ENCODE measurements at regions not wholly inside any gene's neighbourhood (a gene's known extent, or its start where the extent isn't known, plus 50 kb on each side); places are given as distances from the start of the nearest gene placed in this dataset.

DNA sequence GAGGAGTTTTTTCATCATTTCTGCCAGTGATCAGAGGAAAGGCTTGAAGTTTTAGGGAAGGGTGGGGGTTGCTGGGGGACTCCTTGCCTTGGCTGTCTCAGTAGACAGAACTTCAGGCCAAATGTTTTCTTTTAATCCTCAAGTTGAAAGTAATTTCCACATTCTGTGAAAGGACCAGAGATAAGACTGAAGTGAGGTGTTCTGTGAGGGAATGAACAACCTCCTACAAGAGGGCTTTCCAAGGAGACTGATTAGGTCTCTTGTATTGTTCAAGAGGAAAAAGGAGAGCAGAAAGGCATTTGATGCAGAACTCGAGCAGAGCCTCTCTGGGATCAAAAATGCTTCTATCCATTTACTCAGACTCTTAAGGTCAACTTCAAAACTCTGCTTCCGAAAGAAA lies 282.1 kb upstream of the ATP10B start:
- no peak for DNase-seq (ENCODE audit: low read depth)

DNA sequence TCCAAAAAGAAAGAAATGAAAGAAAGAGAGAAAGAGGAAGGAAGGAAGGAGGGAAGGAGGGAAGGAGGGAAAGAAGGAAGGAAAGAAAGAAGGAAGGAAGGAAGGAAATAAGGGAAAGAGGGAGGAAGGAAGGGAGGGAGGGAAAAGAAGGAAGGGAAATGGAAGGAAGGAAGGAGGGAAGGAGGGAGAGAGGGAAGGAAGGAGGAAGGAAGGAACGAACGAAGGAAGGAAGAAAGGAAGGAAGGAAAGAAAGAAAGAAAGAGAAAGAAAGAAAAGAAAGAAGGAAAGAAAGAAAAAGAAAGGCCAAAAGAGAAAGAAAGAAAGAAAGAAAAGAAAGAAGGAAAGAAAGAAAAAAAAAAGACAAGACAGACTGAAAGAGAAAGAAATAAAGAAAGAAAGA lies 263.9 kb upstream of the ATP10B start:
- no peak for DNase-seq (ENCODE audit: low read depth)

DNA sequence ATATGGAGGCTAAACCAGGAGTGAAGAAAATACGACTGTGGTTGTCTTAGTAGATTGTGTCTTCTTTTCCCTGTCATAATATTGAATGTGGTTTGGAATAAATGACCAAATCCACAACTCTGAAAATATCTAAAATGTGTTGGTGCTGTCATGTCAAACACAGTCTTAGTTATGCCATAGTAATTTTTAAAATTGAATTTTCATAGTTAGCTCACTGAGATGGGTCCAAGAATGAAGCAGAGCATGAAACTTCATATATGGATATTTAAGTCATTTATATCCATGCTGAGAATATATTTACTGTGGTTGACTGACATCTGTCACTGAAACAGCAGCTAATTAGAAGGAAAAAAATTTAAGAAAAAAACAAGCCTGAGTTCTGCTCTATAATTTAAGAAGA lies 260.4 kb upstream of the ATP10B start:
- no peak for DNase-seq (ENCODE audit: low read depth)

DNA sequence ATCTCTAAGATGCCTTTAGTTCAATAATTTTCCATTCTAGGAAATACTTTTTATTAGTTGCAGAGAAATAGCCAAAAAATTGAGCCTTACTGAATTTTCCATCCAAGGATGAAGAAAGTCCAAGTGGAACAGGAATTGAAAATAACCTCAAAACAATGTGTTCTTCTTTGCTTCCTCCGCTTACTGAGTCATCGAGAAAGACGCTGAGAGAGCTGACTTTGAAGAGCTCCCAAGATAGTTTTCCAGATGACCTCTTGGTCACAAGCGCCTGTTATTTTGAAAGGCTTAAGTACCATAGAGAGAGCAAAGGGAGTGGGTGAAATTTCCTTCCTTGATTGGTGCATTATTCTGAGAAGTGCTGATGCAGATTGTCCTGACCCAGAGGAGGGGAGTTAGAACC lies 253.5 kb upstream of the ATP10B start:
- DNase-seq (ENCODE audit: low read depth): peak; percentile 65

DNA sequence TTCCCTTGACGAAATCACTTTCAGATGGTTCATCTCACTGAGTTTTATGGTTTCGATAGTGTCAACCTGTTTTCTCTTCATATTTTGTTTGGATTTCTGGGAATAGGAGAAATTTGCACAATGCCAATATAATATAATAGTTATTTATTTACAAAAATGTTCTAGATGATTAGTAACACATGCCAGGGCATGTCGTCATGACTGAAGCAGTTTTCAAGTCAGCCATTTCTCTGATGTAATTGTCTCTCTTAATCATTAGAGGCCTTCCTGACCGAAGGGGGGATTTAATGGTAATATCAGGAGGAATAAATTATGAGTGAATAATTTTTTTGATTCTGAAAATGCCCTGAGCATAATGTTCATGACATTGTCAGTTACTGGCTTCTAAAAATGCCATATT lies 246.5 kb upstream of the ATP10B start:
- DNase-seq (ENCODE audit: low read depth): no peak

DNA sequence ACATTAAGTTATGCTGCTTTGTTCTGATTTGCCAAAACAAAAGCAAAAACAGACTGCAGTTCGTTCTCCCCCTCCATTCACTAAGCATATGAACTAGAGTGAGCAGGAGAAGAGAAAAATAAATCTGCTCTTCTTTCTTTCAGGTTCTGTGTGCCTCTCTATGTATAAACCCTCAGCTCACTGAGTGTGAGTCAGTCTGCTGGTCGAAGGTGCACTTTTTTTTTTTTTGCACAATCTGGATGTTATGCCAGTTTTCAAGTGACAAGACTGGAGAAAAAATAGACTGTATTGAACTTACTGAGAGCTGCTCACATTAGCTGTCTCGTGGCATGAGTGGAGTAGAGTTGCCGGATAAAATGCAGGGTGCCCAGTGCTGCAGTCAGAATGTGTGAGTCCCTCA lies 244.6 kb upstream of the ATP10B start:
- DNase-seq (ENCODE audit: low read depth): peak; percentile 50

DNA sequence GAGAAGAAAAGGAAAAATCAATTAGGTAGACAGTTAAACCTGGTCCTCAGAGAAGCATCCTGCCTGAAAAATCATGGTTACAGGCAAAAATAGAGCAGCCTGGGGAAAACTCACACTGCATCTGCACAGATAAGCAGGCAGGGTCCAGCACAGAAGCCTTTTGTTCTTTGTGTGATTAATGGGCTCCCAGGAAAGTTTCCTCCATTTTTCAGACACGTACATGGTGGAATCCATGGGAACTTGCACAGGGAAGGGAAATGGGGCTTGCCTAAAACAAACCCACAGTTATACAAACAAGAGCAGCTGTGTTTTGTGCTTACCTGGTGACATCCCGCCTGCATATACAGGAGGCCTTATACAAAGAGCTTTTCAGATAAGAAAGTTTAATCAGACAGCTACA lies 243.9 kb upstream of the ATP10B start:
- peak; percentile 48 for DNase-seq (ENCODE audit: low read depth)

DNA sequence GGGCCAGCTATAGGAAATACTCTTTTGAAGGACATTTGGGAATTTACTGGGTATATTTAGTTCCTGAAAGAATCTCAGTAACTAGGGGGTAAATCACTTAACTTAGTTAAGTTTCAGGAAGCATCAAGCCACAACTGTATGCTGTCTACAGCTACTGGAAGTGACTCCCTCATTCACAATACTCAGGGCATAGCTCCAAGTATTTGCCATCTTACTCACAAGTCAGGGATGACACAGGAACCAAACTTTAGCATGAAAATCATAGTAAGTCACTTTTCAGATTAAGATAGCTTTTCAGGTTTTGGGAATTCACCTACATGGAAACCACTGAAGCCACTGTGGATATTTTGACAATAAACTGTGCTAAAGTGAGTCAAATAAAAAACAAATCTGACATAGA lies 242.4 kb upstream of the ATP10B start:
- peak; percentile 74 for DNase-seq (ENCODE audit: low read depth)

DNA sequence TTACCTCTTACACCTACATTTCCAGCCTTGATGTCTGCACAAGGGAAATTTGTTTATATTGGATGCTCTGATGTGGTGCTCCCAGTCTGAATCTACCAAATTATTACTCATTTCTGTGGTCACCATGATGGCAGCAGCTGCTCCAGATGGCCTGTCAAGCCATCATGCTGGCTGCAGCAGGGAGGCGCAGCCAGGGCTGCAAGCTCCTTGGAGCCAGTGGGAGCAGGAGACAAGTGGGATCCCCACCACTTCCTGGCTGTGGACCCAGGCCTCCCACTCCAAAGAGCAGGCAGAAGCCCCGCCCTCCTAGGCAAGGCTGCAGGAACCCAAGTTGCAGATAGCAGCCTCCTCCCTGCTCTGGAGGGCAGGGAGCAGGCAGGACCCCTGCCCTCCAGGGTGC lies 241.1 kb upstream of the ATP10B start:
- DNase-seq (ENCODE audit: low read depth): peak; percentile 81

DNA sequence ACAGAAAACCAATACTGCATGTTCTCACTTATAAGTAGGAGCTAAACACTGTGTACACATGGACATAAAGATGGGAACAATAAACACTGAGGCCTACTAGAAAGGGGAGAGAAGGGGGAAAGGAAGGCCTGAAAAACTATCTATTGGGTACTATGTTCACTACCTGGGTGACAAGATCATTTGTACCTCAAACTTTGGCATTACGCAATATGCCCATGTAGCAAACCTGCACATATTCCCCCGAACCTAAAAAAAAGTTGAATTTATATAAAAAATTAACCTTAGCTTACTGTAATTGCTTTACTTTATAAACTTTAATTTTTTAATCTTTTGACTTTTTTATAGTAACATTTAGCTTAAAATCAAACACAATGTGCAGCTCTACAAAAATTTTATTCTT lies 237.6 kb upstream of the ATP10B start:
- DNase-seq (ENCODE audit: low read depth): no peak

DNA sequence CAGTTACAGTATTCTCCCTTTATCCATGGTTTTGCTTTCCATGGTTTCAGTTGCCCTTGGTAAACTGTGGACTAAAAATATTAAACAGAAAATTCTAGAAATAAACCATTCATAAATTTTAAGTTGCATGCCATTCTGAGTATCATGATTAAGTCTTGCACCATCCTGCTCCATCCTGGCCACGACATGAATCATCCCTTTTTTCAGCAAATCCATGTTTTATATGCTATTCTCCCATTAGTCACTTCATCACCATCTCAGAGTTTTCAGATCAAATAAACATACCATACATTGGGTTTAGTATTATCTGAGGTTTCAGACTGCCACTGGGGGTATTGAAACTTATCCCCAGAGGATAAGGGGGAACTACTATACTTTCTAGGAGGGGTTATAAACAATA lies 234.4 kb upstream of the ATP10B start:
- DNase-seq (ENCODE audit: low read depth): peak; percentile 67

DNA sequence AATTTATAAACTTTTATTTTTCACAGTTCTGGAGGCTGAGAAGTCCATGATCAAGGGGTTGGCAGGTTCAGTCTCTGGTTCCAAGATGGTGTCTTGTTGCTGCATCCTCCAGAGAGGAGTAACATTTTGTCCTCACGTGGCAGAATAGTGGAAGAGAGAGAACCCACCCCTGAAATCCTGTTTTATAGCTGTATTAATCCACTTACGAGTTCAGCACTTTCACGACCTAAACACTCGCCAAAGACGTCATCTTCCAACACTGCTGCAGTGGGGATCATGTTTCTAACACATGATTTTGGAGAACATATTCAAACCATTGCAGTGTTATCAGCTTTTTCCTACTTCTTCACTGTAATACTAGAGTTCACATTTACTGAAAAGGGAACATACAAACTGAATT lies 233.0 kb upstream of the ATP10B start:
- DNase-seq (ENCODE audit: low read depth): no peak

DNA sequence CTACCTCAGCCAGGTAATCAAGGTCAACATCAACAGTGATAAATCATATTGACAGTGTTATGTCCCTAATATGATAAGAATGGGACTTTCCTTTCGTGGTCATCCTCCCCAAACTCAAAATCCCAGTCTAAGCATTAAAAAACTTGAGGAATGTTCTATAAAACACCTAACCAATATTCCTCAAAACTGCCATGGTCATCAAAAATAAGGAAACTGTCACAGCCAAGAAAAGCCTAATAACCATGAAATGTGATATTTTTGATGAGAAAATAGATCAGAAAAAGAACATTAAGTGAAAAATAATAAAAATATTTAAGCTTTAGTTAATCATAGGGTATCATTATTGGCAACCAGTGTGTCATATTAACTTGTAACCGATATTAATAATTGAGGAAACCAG lies 232.1 kb upstream of the ATP10B start:
- no peak for DNase-seq (ENCODE audit: low read depth)

DNA sequence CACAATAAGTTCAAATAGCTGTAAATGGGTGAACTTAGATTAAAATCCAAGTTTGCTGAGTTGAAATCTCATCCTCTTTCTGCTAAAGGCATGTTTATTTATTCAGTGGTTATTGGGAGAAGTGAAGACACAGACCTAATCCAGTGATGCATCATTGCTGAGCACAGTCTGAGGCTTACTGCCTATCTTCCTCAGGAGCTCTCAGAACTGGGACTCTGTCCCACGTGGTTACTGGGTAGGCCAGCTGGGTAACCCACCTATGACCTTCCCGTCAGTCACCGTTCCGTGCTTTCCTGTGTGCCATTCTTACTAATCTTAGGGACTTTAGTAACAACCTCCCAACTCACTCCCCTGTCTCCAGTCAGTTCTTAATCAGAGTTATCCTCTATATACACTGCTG lies 226.8 kb upstream of the ATP10B start:
- peak; percentile 21 for DNase-seq (ENCODE audit: low read depth)

DNA sequence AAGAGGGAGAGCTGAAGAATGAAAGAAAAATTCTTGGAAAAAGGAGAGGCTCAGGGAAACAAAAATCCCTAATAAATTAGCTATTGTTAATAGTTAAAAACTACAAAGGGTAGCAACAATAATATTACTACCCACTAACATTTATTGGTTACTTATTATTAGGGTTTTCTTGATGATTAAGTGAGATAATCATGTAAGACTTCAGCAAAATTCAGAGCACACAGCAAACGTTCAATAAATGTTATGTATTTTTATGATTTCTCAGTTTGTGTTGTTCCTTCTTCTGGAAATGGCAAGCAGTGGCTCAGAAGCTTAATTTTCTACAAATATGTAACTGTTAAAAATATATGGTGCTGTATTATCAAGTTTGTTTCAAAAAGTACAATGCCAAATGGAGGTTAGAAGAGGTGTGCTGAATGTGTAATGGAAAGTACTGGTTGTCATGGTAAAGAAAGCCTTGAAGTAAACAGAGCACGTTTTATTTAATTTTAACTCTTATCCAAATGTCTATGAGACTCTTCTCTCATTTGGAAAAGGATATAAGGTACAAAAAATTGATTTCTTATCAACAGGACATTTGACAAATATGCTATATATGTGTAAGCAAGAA lies 226.0 kb upstream of the ATP10B start:
- DNase-seq (ENCODE audit: low read depth): no peak

DNA sequence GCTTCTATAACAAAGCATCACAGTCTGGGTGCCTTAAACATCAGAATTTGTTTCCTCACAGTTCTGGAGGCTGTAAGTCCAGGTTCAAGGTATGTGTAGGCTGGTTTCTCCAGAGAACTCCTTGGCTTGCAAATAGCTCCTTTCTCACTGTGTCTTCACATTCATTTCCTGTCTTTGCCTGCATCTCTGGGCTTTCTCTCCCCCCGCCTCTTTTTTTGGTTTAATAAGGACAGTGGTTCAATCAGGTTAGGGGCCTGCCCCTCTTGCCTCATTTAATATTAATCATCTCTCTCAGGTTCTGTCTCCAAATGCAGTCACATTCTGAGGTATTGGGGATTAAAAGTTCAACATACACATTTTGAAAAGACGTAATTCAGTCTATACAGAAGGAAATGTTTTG lies 225.5 kb upstream of the ATP10B start:
- DNase-seq (ENCODE audit: low read depth): no peak

DNA sequence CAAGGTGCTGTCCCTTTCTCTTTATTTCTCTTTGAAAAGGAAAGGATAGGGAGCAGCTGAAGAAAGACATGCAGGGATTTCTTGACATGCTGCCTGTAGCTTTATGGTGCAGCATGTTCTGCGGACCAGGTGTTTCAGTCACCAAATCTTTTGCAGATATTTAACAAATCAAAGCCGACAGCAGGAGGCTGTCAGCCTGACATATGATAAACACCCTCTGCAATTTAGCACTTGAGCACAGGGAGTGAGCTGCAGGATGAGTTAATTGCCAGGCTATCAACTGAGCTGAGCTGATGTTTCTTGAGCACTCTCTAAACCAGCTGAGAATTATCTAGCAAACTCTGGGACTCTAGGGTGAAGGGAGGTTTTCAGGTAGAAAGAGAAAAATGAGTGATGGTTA lies 212.8 kb upstream of the ATP10B start:
- no peak for DNase-seq (ENCODE audit: low read depth)

DNA sequence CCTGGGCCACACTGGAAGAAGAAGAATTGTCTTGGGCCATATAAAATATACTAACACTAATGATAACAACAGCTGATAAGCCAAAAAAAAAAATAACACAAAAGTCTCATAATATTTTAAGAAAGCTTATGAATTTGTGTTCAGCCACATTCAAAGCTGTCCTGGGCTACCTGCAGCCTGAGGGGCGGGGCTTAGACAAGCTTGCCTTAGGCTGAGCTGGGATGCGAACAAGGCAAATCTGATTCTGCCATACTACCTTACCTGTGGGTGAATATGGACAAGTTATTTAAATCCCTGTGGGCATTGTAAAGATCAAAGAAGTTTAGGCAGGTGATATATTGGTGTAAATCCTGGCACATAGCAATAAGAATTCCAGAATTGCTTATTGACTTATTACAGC lies 212.3 kb upstream of the ATP10B start:
- DNase-seq (ENCODE audit: low read depth): no peak

DNA sequence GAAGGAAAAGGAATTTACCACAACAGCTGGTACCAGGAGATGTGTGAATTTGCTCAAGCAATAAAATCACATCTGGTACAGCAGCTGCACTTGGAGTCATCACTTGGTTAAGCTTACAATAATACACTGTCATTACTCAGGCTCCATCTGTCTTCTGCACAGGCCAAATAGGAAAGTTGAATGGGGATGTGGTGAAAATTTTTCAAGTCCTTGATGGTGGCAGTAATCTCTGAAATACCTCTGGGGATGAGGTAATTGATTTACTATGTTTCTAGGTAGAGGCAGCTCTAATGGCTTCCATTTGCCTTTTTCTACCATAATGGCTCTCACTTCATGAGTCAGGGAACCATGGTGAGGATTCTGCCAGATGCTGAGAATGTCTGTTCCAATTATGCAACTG lies 206.8 kb upstream of the ATP10B start:
- DNase-seq (ENCODE audit: low read depth): peak; percentile 1

DNA sequence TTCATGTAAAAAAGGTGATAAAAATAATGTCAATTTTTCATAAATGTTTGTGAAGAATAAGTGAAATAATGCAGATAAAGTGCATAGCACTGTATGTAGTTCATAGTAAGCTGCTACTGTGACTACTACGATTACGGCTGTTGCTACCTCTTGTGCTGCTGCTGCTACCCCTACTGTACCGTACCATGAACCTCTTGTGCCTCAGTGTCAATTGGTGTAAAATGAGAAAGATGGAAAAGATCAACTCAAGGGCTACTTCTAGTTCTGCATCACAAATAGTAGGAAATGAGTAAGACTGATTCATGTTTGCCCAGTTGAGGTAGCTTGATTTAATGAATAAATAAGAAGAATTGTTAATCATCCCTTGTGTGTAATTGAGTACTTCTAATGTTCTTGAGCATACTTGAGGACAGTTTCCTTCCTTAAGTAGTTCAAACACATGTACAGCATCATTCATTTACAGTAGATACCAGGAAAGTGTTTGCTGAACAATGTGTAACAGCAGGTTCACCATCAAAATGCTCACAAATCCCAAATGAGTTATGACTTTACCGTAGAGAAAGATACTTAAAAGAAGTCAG lies 200.0 kb upstream of the ATP10B start:
- DNase-seq (ENCODE audit: low read depth): peak; percentile 59

DNA sequence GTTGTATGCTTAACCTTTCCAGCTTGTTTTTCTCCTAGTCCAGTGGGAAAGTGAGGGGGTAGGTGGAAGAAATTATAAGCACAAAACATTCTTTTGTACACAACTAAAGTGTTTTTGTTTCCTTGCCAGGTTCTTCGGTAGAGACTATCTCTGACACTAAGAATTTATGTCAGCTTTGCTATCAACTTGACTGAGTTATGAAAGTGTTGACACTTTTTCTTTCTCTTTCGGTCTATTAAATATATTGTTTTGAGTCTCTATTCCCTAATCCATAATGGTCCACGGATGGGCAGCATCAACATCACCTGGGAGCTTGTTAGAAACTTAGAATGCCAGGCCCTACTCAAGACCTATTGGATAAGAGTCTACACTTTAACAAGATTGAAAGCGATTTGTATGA lies 195.0 kb upstream of the ATP10B start:
- no peak for DNase-seq (ENCODE audit: low read depth)

DNA sequence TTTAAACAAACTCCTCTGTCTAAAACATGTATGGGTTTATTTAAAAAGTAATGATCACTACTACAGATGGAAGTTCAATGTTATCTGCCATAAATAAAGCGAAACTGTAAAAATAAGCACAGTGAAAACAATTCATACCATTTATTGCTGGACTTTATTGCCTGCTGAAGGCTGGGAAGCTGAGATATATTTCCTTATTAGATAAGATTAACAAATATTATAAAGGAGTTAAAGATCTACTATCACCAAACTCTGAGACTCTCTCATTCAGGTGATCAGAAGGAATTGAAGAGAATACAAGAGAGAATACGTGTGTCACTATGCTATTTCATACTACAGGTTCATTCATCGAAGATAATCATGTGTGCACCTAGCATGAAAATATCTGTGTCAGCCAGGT lies 190.9 kb upstream of the ATP10B start:
- no peak for DNase-seq (ENCODE audit: low read depth)

DNA sequence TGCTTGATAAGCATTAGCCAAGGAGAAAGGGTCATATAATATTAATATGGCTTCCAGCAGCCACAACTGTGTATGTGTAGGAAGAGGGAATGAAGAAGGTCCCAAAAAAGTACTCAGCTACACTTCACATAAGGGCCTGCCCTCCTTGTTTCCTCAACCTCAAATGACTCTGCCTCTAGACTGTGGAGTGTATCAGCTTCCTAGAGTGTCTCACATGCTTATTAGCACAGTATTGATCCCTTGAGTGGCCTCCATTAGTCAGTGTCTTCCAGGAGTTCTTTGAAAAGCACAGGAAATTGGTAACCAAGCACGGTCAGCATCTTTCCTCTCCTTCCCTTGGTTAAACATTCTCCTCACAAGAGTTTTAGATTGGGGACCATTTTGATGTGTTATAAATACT lies 190.4 kb upstream of the ATP10B start:
- no peak for DNase-seq (ENCODE audit: low read depth)

DNA sequence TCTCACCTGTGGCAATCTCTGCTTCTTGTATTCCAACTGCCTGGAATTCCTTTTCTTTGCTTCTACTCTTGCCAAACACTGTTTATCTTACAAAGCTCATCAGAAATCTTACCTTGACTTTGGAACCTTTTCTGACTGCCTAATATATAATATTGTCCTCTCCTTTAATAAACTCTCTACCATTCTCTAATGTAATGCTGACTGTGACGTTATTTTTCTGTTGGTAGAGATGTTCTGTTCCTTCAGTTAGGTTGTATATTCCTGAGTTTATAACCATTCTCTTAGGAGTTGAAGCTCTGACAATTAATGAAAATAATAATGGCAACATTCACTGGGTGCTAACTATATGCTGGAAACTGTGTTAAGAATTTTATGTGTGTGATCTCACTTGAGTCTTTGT lies 188.8 kb upstream of the ATP10B start:
- no peak for DNase-seq (ENCODE audit: low read depth)

All from HT1080 (cell line).